ENCODE measurements at regions not wholly inside any gene's neighbourhood (a gene's known extent, or its start where the extent isn't known, plus 50 kb on each side); places are given as distances from the start of the nearest gene placed in this dataset.

- H3K27ac ChIP-seq = no peak overlapping the region
- TF ChIP-seq CTCF (IDR thresholded peaks at IDR 0.05; ENCODE audit: poor library complexity) = no peak
- TF ChIP-seq EZH2phosphoT487 (IDR thresholded peaks at IDR 0.05; ENCODE audit: low read depth, severe bottlenecking, unreplicated experiment) = no peak
- TF ChIP-seq EZH2 (IDR thresholded peaks at IDR 0.05; ENCODE audit: borderline replicate concordance) = no peak
- no peak overlapping the region for H3K4me2 ChIP-seq
- H3K79me2 ChIP-seq = no peaks in the 10 kb centered on the region
- no peaks in the 10 kb centered on the region for H3K9me3 ChIP-seq (ENCODE audit: low read depth)
- H3K27me3 ChIP-seq = no peaks in the 10 kb centered on the region
- DNase-seq (ENCODE audit: low spot score) = no peak
- H4K20me1 ChIP-seq (ENCODE audit: insufficient read depth, poor library complexity, severe bottlenecking) = no peaks in the 10 kb centered on the region
- H3K36me3 ChIP-seq (replicated peaks; ENCODE audit: insufficient read depth, low read depth) = no peaks in the 10 kb centered on the region
- H3K9me2 ChIP-seq (replicated peaks; ENCODE audit: insufficient read depth) = no peaks in the 10 kb centered on the region
- H3K4me3 ChIP-seq = no peak overlapping the region
- 83% methylated on average over 1 of the region's 1 CpG for WGBS (ENCODE audit: low lambda C conversion rate, missing lambda C conversion rate)
- no peak overlapping the region for H2AFZ ChIP-seq
- no peaks in the 10 kb centered on the region for H3K4me1 ChIP-seq (ENCODE audit: insufficient read depth)
Measured at GRCh38 chr1:218068241-218068640, 216.9 kb upstream of the RRP15 start.

DNA sequence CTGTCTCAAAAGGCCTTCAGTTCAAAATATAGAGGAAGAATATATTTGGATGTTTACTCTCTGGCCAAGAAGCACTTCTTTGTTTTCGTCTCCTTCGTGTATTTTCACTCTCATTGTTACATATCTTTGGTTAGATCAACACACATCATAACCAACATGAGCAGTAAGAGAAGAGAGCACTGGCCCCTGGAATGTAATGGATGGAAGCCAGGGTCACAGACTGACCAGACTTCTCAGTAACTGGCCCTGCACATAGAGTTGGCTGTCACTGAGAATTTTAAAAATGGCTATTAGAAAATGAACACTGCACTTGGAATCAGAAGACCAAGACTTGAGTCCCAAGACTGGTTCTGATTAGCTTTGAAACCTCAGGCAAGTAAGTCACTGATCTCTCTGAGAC, 215.9 kb upstream of the RRP15 start:
- no peak overlapping the region for H3K27ac ChIP-seq
- H3K36me3 ChIP-seq (replicated peaks; ENCODE audit: insufficient read depth, low read depth) = no peaks in the 10 kb centered on the region
- H3K27me3 ChIP-seq = no peaks in the 10 kb centered on the region
- DNase-seq (ENCODE audit: low spot score) = no peak
- H2AFZ ChIP-seq = no peak overlapping the region
- no peaks in the 10 kb centered on the region for H3K9me2 ChIP-seq (replicated peaks; ENCODE audit: insufficient read depth)
- H3K4me1 ChIP-seq (ENCODE audit: insufficient read depth) = no peaks in the 10 kb centered on the region
- TF ChIP-seq CTCF (IDR thresholded peaks at IDR 0.05; ENCODE audit: poor library complexity) (no peak), EZH2 (IDR thresholded peaks at IDR 0.05; ENCODE audit: borderline replicate concordance) (no peak), EZH2phosphoT487 (IDR thresholded peaks at IDR 0.05; ENCODE audit: low read depth, severe bottlenecking, unreplicated experiment) (no peak)
- H3K4me2 ChIP-seq = no peak overlapping the region
- no peak overlapping the region for H3K4me3 ChIP-seq
- H3K9me3 ChIP-seq (ENCODE audit: low read depth) = no peaks in the 10 kb centered on the region
- H4K20me1 ChIP-seq (ENCODE audit: insufficient read depth, poor library complexity, severe bottlenecking) = no peaks in the 10 kb centered on the region
- WGBS (ENCODE audit: low lambda C conversion rate, missing lambda C conversion rate) = 40% methylated on average over 2 of the region's 2 CpGs
- H3K79me2 ChIP-seq = no peaks in the 10 kb centered on the region

DNA sequence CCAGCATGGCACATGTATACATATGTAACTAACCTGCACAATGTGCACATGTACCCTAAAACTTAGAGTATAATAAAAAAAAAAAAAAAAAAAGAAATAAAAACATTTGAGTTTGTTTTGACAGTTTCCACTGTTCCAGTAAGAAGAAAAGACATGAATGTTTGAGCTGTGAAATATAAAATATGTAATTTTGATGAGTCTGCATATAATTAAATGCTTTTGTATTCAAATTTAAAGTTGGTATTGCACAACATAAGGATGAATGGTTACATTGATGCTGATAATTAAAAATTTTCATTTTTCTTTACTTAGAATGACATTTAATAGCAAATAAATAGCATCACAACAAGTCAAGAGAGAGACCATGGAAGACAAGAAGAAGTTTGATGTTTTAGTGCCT, 212.0 kb upstream of the RRP15 start:
- Histone ChIP-seq H4K20me1 (ENCODE audit: insufficient read depth, poor library complexity, severe bottlenecking) (no peaks in the 10 kb centered on the region), H3K4me3 (no peak overlapping the region), H3K27me3 (no peaks in the 10 kb centered on the region), H3K9me2 (replicated peaks; ENCODE audit: insufficient read depth) (no peaks in the 10 kb centered on the region), H3K9me3 (ENCODE audit: low read depth) (no peaks in the 10 kb centered on the region), H3K36me3 (replicated peaks; ENCODE audit: insufficient read depth, low read depth) (no peaks in the 10 kb centered on the region), H3K79me2 (no peaks in the 10 kb centered on the region), H3K4me1 (ENCODE audit: insufficient read depth) (no peaks in the 10 kb centered on the region), H3K4me2 (no peak overlapping the region), H2AFZ (no peak overlapping the region), H3K27ac (no peak overlapping the region)
- DNase-seq (ENCODE audit: low spot score) = no peak
- TF ChIP-seq CTCF (IDR thresholded peaks at IDR 0.05; ENCODE audit: poor library complexity) (no peak), EZH2phosphoT487 (IDR thresholded peaks at IDR 0.05; ENCODE audit: low read depth, severe bottlenecking, unreplicated experiment) (no peak), EZH2 (IDR thresholded peaks at IDR 0.05; ENCODE audit: borderline replicate concordance) (no peak)

GRCh38 chr1:218078916-218079315, 206.2 kb upstream of the RRP15 start:
- TF ChIP-seq CTCF (IDR thresholded peaks at IDR 0.05; ENCODE audit: poor library complexity) (no peak), EZH2phosphoT487 (IDR thresholded peaks at IDR 0.05; ENCODE audit: low read depth, severe bottlenecking, unreplicated experiment) (no peak), EZH2 (IDR thresholded peaks at IDR 0.05; ENCODE audit: borderline replicate concordance) (no peak)
- H3K9me3 ChIP-seq (ENCODE audit: low read depth) = no peaks in the 10 kb centered on the region
- no peaks in the 10 kb centered on the region for H3K79me2 ChIP-seq
- H3K4me1 ChIP-seq (ENCODE audit: insufficient read depth) = no peaks in the 10 kb centered on the region
- no peak for DNase-seq (ENCODE audit: low spot score)
- H3K27me3 ChIP-seq = no peaks in the 10 kb centered on the region
- H3K36me3 ChIP-seq (replicated peaks; ENCODE audit: insufficient read depth, low read depth) = no peaks in the 10 kb centered on the region
- 77% methylated on average over 3 of the region's 3 CpGs for WGBS (ENCODE audit: low lambda C conversion rate, missing lambda C conversion rate)
- no peak overlapping the region for H3K27ac ChIP-seq
- H4K20me1 ChIP-seq (ENCODE audit: insufficient read depth, poor library complexity, severe bottlenecking) = no peaks in the 10 kb centered on the region
- no peak overlapping the region for H2AFZ ChIP-seq
- H3K9me2 ChIP-seq (replicated peaks; ENCODE audit: insufficient read depth) = no peaks in the 10 kb centered on the region
- no peak overlapping the region for H3K4me2 ChIP-seq
- no peak overlapping the region for H3K4me3 ChIP-seq
